ENCODE measurements at regions not wholly inside any gene's neighbourhood (a gene's known extent, or its start where the extent isn't known, plus 50 kb on each side); places are given as distances from the start of the nearest gene placed in this dataset.

GRCh38 chr2:10520154-10520553, 72.0 kb upstream of the ODC1 start:
- peak; percentile 66 for DNase-seq (ENCODE audit: low read depth, low spot score)

GRCh38 chr2:10519394-10519740, 71.2 kb upstream of the ODC1 start:
- no peak for DNase-seq (ENCODE audit: low read depth, low spot score)

- DNase-seq (ENCODE audit: low read depth, low spot score), result no peak
Observed at GRCh38 chr2:10518470-10519393, 70.6 kb upstream of the ODC1 start.

- DNase-seq (ENCODE audit: low read depth, low spot score), result no peak
Observed at GRCh38 chr2:10517351-10518043, 69.4 kb upstream of the ODC1 start.

GRCh38 chr2:10515887-10516286, 67.8 kb upstream of the ODC1 start:
- no peak for DNase-seq (ENCODE audit: low read depth, low spot score)

GRCh38 chr2:10514743-10515142, 66.6 kb upstream of the ODC1 start:
- DNase-seq (ENCODE audit: low read depth, low spot score), result no peak

GRCh38 chr2:10514273-10514672, 66.1 kb upstream of the ODC1 start:
- DNase-seq (ENCODE audit: low read depth, low spot score), result no peak

GRCh38 chr2:10513201-10513600, 65.1 kb upstream of the ODC1 start:
- no peak for DNase-seq (ENCODE audit: low read depth, low spot score)

- DNase-seq (ENCODE audit: low read depth, low spot score), result no peak
Observed at GRCh38 chr2:10508038-10508437, 59.9 kb upstream of the ODC1 start.

- DNase-seq (ENCODE audit: low read depth, low spot score), result no peak
Observed at GRCh38 chr2:10507106-10507505, 59.0 kb upstream of the ODC1 start.

- DNase-seq (ENCODE audit: low read depth, low spot score), result no peak
Observed at GRCh38 chr2:10504994-10505820, 57.1 kb upstream of the ODC1 start.

GRCh38 chr2:10504370-10504993, 56.4 kb upstream of the ODC1 start:
- no peak for DNase-seq (ENCODE audit: low read depth, low spot score)

- DNase-seq (ENCODE audit: low read depth, low spot score), result no peak
Observed at GRCh38 chr2:10502803-10503107, 54.6 kb upstream of the ODC1 start.

GRCh38 chr2:10501980-10502802, 54.1 kb upstream of the ODC1 start:
- DNase-seq (ENCODE audit: low read depth, low spot score), result peak; percentile 46

GRCh38 chr2:10501451-10501961, 53.4 kb upstream of the ODC1 start:
- DNase-seq (ENCODE audit: low read depth, low spot score), result no peak

- DNase-seq (ENCODE audit: low read depth, low spot score), result no peak
Observed at GRCh38 chr2:10500601-10501361, 52.7 kb upstream of the ODC1 start.

GRCh38 chr2:10499911-10500521, 51.9 kb upstream of the ODC1 start:
- no peak for DNase-seq (ENCODE audit: low read depth, low spot score)

- DNase-seq (ENCODE audit: low read depth, low spot score), result no peak
Observed at GRCh38 chr2:10499275-10499907, 51.3 kb upstream of the ODC1 start.

Data from ELF-1 (cell line).